ENCODE measurements at regions not wholly inside any gene's neighbourhood (a gene's known extent, or its start where the extent isn't known, plus 50 kb on each side); places are given as distances from the start of the nearest gene placed in this dataset.
A peak's percentile ranks its signal among the peaks of the same experiment; 100 is the strongest.

DNA sequence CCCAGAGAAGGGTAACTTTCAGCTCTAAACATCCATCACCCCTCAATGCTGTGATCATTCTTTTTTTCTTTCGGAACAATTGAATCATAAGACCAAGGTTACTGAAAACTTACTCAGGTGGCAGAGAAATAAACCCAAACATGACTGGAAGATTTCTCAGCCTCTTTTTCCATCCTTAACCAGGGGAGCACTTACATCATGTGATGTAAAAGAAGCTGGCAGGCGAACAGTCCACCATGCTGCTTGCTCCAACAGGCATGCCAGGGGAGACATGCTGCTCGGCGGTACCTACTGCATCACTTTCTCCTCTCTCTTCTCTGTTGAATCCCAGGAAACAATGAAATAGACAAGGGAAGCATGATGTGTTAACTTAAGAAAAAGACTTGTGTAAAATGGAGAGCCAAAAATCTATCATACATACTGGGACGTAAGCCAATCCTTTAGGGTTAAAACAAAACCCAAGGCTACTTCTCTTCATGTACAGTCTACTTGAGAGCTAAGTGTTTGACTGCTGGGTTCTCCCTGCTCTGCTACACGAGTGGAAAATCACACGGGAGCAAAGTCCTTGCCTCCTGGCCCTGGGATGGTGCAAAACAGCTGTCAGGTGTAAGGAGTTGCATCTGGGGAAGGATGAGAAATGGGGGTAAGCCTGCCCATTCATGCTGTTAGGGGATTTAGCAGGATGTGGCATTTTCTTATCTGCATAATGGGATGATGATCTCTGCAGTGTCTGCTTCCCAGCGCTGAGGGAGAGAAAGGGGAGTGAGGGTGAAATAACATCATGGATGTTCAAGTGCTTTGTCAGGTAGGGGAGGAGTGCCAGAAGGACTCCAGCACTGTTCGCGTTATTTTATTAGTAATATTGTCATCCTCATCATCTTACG lies 64.3 kb upstream of the ZNF438 start:
- Histone ChIP-seq H3K4me1 (no peaks in the 10 kb centered on the region), H3K27me3 (no peaks in the 10 kb centered on the region), H3K9me3 (no peaks in the 10 kb centered on the region), H3K27ac (no peak overlapping the region), H3K4me3 (no peak overlapping the region), H3K36me3 (no peaks in the 10 kb centered on the region)
- TF ChIP-seq, protein P1, sequence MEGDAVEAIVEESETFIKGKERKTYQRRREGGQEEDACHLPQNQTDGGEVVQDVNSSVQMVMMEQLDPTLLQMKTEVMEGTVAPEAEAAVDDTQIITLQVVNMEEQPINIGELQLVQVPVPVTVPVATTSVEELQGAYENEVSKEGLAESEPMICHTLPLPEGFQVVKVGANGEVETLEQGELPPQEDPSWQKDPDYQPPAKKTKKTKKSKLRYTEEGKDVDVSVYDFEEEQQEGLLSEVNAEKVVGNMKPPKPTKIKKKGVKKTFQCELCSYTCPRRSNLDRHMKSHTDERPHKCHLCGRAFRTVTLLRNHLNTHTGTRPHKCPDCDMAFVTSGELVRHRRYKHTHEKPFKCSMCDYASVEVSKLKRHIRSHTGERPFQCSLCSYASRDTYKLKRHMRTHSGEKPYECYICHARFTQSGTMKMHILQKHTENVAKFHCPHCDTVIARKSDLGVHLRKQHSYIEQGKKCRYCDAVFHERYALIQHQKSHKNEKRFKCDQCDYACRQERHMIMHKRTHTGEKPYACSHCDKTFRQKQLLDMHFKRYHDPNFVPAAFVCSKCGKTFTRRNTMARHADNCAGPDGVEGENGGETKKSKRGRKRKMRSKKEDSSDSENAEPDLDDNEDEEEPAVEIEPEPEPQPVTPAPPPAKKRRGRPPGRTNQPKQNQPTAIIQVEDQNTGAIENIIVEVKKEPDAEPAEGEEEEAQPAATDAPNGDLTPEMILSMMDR (IDR thresholded peaks at IDR 0.05): no peak
- TF ChIP-seq POLR2A (IDR thresholded peaks at IDR 0.05): no peak
- DNase-seq: no peak
- intact Hi-C loops (cut with DNase I; ENCODE audit: low total_unique reads): no loop called here

DNA sequence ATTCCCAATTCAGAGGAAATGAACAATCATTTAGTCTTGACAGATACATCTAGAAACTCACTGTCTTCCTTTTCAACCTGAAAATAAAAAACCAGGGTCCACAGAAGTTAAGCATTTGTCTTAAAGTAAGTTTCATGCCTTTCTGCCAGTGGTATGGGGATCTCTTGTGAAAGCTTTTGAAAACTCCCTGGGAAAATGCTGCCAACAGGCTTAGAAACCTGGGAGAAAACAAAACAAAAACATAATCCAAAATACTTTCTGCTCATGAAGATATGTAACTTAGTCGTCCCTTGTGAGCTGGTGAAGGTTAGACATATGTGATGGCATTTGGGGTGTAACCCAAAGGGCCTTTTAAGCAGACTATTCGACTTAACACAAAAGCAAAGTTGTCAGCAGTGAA lies 66.4 kb upstream of the ZNF438 start:
- H3K27me3 ChIP-seq: no peaks in the 10 kb centered on the region
- TF ChIP-seq, protein P1 (IDR thresholded peaks at IDR 0.05): no peak
- TF ChIP-seq POLR2A (IDR thresholded peaks at IDR 0.05): no peak
- peak overlapping the region; percentile 26 to 69 for H3K27ac ChIP-seq
- no peaks in the 10 kb centered on the region for H3K36me3 ChIP-seq
- no peak for DNase-seq
- no peak overlapping the region for H3K4me3 ChIP-seq
- no peaks in the 10 kb centered on the region for H3K4me1 ChIP-seq
- intact Hi-C loops (cut with DNase I; ENCODE audit: low total_unique reads): no loop called here
- no peaks in the 10 kb centered on the region for H3K9me3 ChIP-seq

DNA sequence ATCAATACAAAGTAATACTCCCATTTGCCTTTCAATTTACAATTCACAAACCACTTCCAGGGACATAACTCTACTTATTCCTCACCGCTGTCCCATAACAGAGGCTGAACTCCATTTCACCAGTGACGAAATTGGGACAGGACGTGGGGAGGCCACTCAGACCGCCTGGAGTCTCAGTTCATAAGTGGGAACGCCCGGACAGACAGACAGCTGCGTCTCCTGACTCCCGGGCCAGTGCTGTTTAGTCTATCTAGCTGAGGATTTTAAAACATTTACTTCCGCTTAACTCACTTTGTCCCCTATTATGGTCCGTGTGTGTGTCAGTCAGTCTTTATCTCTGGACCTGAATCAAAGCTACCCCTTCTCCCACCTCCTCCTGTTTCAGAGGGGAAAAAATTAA lies 67.4 kb upstream of the ZNF438 start:
- Histone ChIP-seq H3K27me3 (no peaks in the 10 kb centered on the region), H3K9me3 (no peaks in the 10 kb centered on the region), H3K36me3 (no peaks in the 10 kb centered on the region), H3K4me1 (no peaks in the 10 kb centered on the region), H3K27ac (no peak overlapping the region), H3K4me3 (no peak overlapping the region)
- DNase-seq: no peak
- intact Hi-C loops (cut with DNase I; ENCODE audit: low total_unique reads): no loop called here
- TF ChIP-seq, protein P1 (IDR thresholded peaks at IDR 0.05): no peak
- no peak for TF ChIP-seq POLR2A (IDR thresholded peaks at IDR 0.05)

DNA sequence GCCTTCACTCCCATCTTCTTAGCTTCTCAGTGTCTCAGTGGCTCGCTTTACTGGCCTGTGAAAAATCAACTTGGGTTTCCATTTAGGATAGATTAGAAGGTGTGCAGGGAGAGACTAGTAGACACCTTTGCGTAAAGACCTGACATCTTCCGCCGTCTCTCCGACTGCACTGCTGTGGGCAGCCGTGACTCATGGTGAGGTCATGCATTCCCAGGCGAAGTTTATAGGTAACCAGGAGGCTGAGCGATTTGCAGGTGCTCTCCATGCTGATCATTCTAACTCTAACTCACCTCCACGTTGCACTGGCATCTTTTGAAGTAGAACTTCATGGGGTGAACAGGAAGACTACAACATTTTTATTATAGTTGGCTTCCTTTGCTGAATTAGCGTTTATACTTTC lies 68.0 kb upstream of the ZNF438 start:
- Histone ChIP-seq H3K27me3 (no peaks in the 10 kb centered on the region), H3K27ac (no peak overlapping the region), H3K4me3 (no peak overlapping the region), H3K9me3 (no peaks in the 10 kb centered on the region), H3K36me3 (no peaks in the 10 kb centered on the region), H3K4me1 (no peaks in the 10 kb centered on the region)
- no peak for DNase-seq
- TF ChIP-seq, protein P1 (IDR thresholded peaks at IDR 0.05): no peak
- TF ChIP-seq POLR2A (IDR thresholded peaks at IDR 0.05): no peak
- intact Hi-C loops (cut with DNase I; ENCODE audit: low total_unique reads): no loop called here

DNA sequence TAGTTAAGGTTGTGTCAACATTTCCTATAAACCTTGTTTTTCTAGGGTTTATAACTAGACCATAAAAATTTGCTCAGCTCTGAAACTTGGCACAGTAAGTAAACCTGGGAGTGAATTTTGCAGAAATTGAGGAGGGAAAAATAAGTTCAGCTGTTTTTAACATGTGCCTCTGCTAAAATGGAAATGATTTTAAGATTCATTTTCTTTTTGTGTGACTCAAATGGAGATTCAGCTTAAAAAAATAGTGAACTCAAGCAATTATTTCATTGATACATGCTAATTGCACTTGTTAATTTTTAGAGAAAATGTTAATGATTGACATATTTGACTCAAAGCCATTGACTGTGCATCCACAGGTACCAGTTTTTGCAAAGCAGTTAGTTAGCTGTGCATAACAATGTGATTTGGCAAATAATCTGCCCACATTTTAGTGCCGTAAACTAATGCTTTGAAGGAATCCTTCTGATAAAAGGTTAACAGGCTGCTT lies 68.5 kb upstream of the ZNF438 start:
- TF ChIP-seq, protein P1 (IDR thresholded peaks at IDR 0.05): no peak
- TF ChIP-seq POLR2A (IDR thresholded peaks at IDR 0.05): no peak
- no peak overlapping the region for H3K27ac ChIP-seq

More for the DNA sequence above, 68.5 kb upstream of the ZNF438 start:
- H3K4me3 ChIP-seq: no peak overlapping the region
- no peak for DNase-seq
- H3K27me3 ChIP-seq: no peaks in the 10 kb centered on the region
- H3K9me3 ChIP-seq: no peaks in the 10 kb centered on the region
- no peaks in the 10 kb centered on the region for H3K36me3 ChIP-seq
- H3K4me1 ChIP-seq: no peaks in the 10 kb centered on the region
- intact Hi-C loops (cut with DNase I; ENCODE audit: low total_unique reads): no loop called here

All from uterus (tissue), 3 donors.